ENCODE measurements at regions not wholly inside any gene's neighbourhood (a gene's known extent, or its start where the extent isn't known, plus 50 kb on each side); places are given as distances from the start of the nearest gene placed in this dataset.

DNA sequence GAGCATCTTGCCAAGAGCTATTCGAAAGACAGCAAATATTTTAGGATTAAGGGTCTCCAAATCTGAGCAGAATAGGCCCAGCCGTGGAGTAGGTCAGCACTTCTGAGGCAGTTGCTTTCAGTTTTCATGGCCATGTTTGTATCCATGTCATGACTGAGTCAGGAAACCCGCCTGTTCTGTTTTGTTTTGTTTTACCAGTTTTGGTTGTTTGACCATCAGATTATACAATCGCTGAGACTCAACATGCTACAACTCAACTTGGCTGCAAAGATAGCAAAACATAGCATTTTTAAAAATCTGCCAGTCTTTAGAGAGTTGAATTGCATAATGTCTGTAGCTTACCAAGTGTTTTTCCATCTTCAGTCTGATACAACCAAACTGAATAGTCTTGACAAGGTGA, 185.1 kb upstream of the ZNF462 start:
- TF ChIP-seq CTCF (IDR thresholded peaks at IDR 0.05): no peak
- no peak for TF ChIP-seq POLR2A (IDR thresholded peaks at IDR 0.05)
- TF ChIP-seq POLR2AphosphoS5 (IDR thresholded peaks at IDR 0.05): no peak
